SU-DHL-6 (cell line): ENCODE measurements at regions not wholly inside any gene's neighbourhood (a gene's known extent, or its start where the extent isn't known, plus 50 kb on each side); places are given as distances from the start of the nearest gene placed in this dataset.

Experiments used
- H2AFZ ChIP-seq: fragments of 200-600 bp; sonication (generic); 2 replicates; pipeline ENCODE4 v1.6.1; 2014; ENCODE audit warnings: low read depth, mild to moderate bottlenecking, moderate library complexity, mixed read lengths, antibody characterized with exemption, low read length; ENCODE audit not compliant: severe bottlenecking
- H3F3A ChIP-seq: fragments of 200-600 bp; shearing (Covaris generic); 2 replicates; pipeline ENCODE4 v1.6.0; 2016; ENCODE audit warnings: antibody characterized with exemption, mild to moderate bottlenecking; ENCODE audit not compliant: insufficient read depth
- H3K27ac ChIP-seq: fragments of 200-600 bp; sonication (generic); 2 replicates; pipeline ENCODE4 v1.5.1; 2016; ENCODE audit warnings: low read depth, mild to moderate bottlenecking, low read length, moderate library complexity, mixed read lengths
- H3K27me3 ChIP-seq: fragments of 200-600 bp; sonication (generic), shearing (Covaris generic); 2 replicates; pipeline ENCODE4 v1.6.0; 2014; ENCODE audit warnings: mild to moderate bottlenecking, low read length
- H3K36me3 ChIP-seq: fragments of 200-600 bp; sonication (generic); 2 replicates; pipeline ENCODE4 v1.6.1; 2014; ENCODE audit warnings: mild to moderate bottlenecking, low read length, mixed read lengths
- H3K4me2 ChIP-seq: fragments of 300-600, 200-600 bp; shearing (Covaris generic), sonication (generic); 2 replicates; pipeline ENCODE4 v1.6.0; 2014; ENCODE audit warnings: low read length, low read depth, mild to moderate bottlenecking; ENCODE audit not compliant: poor library complexity, severe bottlenecking
- H3K4me3 ChIP-seq: fragments of 200-600 bp; sonication (generic); 2 replicates; pipeline ENCODE4 v1.5.1; 2014; ENCODE audit warnings: antibody characterized with exemption, low read length, mild to moderate bottlenecking, mixed read lengths; ENCODE audit not compliant: insufficient read depth, poor library complexity, severe bottlenecking
- H3K79me2 ChIP-seq: fragments of 200-600 bp; sonication (generic); 2 replicates; pipeline ENCODE4 v1.6.1; 2014; ENCODE audit warnings: mild to moderate bottlenecking, low read length, moderate library complexity; ENCODE audit not compliant: insufficient read depth
- H3K9ac ChIP-seq: fragments of 200-600 bp; sonication (generic); 2 replicates; pipeline ENCODE4 v1.7.0; 2014; ENCODE audit warnings: mild to moderate bottlenecking, low read length
- H3K9me2 ChIP-seq: fragments of 200-600 bp; sonication (generic); replicated peaks from 2 replicates; pipeline ENCODE4 v1.6.1; 2014; ENCODE audit warnings: low read length; ENCODE audit not compliant: insufficient read depth
- H3K9me3 ChIP-seq: fragments of 200-600 bp; sonication (generic); 2 replicates; pipeline ENCODE4 v1.6.1; 2014; ENCODE audit warnings: low read length, mixed read lengths; ENCODE audit not compliant: insufficient read depth
- H4K20me1 ChIP-seq: fragments of 200-600 bp; sonication (generic); 2 replicates; pipeline ENCODE4 v1.6.1; 2014; ENCODE audit warnings: low read depth, mild to moderate bottlenecking, antibody characterized with exemption, low read length, moderate library complexity, mixed read lengths
- EZH2phosphoT487 ChIP-seq: fragments of 200-600 bp; sonication (generic), shearing (Covaris generic); conservative IDR thresholded peaks from 2 replicates; pipeline ENCODE4 v1.6.1; 2018; ENCODE audit warnings: mild to moderate bottlenecking, antibody characterized with exemption, low read length, moderate library complexity, mixed read lengths
- TF ChIP-seq, protein P1 (sequence below): fragments of 200-600 bp; sonication (generic); IDR thresholded peaks from one replicate; pipeline ENCODE4 v1.5.1; 2017; ENCODE audit warnings: antibody characterized with exemption, mild to moderate bottlenecking, low read length, moderate library complexity; ENCODE audit not compliant: insufficient read depth, poor library complexity, severe bottlenecking

GRCh38 chr15:62619526-62619925 lies 423.0 kb upstream of the TPM1 start:
- no peak for TF ChIP-seq EZH2phosphoT487
- TF ChIP-seq, protein P1, sequence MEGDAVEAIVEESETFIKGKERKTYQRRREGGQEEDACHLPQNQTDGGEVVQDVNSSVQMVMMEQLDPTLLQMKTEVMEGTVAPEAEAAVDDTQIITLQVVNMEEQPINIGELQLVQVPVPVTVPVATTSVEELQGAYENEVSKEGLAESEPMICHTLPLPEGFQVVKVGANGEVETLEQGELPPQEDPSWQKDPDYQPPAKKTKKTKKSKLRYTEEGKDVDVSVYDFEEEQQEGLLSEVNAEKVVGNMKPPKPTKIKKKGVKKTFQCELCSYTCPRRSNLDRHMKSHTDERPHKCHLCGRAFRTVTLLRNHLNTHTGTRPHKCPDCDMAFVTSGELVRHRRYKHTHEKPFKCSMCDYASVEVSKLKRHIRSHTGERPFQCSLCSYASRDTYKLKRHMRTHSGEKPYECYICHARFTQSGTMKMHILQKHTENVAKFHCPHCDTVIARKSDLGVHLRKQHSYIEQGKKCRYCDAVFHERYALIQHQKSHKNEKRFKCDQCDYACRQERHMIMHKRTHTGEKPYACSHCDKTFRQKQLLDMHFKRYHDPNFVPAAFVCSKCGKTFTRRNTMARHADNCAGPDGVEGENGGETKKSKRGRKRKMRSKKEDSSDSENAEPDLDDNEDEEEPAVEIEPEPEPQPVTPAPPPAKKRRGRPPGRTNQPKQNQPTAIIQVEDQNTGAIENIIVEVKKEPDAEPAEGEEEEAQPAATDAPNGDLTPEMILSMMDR, result no peak
- H3K27ac ChIP-seq, result no peak overlapping the region
- H2AFZ ChIP-seq, result no peak overlapping the region
- H3F3A ChIP-seq, result no peaks in the 10 kb centered on the region
- H4K20me1 ChIP-seq, result no peaks in the 10 kb centered on the region
- H3K9me3 ChIP-seq, result no peaks in the 10 kb centered on the region
- H3K27me3 ChIP-seq, result no peaks in the 10 kb centered on the region
- H3K4me2 ChIP-seq, result no peak overlapping the region
- no peaks in the 10 kb centered on the region for H3K36me3 ChIP-seq
- no peaks in the 10 kb centered on the region for H3K9me2 ChIP-seq
- no peaks in the 10 kb centered on the region for H3K79me2 ChIP-seq
- H3K9ac ChIP-seq, result no peak overlapping the region
- H3K4me3 ChIP-seq, result no peak overlapping the region

DNA sequence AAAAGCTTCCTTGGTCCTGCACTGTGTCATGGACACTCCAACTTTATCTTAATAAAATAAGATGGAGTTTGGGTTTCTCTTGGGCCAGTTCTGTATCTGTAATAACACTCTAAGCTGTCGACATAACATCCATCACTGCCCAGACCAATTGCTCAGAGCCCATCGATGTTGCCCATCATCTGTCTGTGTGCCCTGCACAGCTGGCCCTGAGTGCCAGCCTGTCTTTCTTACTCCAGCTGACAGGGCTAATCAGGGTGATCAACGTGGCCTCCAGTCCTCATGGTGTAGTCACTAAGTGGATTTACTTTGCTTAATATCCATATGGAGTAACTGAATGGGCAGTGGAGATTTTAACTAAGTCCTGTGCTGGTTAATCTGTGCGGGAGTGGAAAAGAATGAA lies 419.8 kb upstream of the TPM1 start:
- Histone ChIP-seq H3K4me3 (no peak overlapping the region), H3K9me3 (no peaks in the 10 kb centered on the region), H3K4me2 (no peak overlapping the region), H3K79me2 (no peaks in the 10 kb centered on the region), H4K20me1 (no peaks in the 10 kb centered on the region), H3K27ac (no peak overlapping the region), H3F3A (no peaks in the 10 kb centered on the region), H3K36me3 (no peaks in the 10 kb centered on the region), H3K27me3 (no peaks in the 10 kb centered on the region), H2AFZ (no peak overlapping the region), H3K9me2 (no peaks in the 10 kb centered on the region), H3K9ac (no peak overlapping the region)
- TF ChIP-seq, protein P1, result no peak
- no peak for TF ChIP-seq EZH2phosphoT487

DNA sequence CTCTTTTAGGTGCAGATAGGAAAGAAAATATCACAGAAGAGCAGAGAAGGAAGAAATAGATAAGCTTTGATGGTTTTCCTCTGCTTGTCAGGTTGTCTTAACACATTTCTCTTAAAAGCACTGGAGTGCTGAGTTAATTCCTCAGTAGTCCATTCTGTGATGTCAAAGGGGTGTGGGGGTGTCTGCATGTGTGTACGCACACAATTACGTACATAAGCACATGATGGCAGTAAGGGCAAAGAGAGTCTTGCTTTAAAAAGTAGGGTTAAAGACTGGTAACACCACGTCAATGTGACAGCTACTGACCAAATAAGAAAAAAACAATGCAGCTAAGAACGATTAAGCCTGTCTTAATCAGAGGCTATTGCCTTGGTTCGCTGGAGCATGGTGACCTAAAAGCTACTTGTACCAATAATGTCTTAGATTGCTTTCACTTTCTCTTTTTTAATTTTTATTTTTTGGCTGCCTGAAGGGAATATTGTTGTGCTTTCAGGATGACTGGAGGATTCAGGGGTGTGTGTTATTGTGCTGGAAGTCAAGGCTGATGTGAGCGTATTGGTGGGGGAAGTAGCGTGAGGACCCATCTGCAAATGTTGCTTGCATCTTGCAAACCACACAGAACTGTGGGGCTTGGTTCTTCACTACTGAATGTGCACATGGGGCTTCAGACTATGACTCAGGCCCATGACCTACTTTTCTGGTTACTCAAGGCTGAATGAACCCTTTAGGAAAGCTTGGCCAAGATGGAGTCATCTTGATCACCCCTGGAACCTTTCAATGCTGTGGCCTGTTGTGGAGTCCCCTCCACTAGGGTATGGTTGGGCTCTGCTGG lies 417.8 kb upstream of the TPM1 start:
- no peak overlapping the region for H3K4me2 ChIP-seq
- no peak overlapping the region for H2AFZ ChIP-seq

More for the DNA sequence above, 417.8 kb upstream of the TPM1 start:
- Histone ChIP-seq H3K27ac (no peak overlapping the region), H3K9ac (no peak overlapping the region), H3K9me3 (no peaks in the 10 kb centered on the region), H4K20me1 (no peaks in the 10 kb centered on the region), H3K9me2 (no peaks in the 10 kb centered on the region), H3F3A (no peaks in the 10 kb centered on the region), H3K4me3 (no peak overlapping the region), H3K27me3 (no peaks in the 10 kb centered on the region), H3K79me2 (no peaks in the 10 kb centered on the region), H3K36me3 (no peaks in the 10 kb centered on the region)
- TF ChIP-seq, protein P1, result no peak
